ENCODE measurements at regions not wholly inside any gene's neighbourhood (a gene's known extent, or its start where the extent isn't known, plus 50 kb on each side); places are given as distances from the start of the nearest gene placed in this dataset.

DNA sequence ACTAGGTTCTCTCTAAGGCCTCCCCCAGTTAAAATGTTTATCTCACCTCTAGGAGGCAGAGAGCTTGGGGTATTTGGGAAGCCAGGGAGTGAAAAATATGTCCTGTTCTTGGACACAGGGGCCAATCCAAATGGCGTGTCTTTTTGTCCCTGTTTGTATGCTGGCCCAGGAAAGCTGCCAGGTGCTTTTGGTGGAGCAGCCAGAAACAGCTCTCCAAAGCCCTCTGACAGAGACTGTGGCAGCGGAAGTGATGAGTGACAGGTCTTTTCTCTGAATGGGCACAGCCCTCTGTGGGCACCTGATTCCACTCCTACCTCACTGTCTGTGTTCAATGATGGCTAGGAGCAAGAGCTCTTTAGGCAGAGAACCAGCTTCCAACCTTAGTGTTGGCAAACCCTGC is 106.4 kb upstream of the KIRREL3 start:
- TF ChIP-seq EZH2 (IDR thresholded peaks at IDR 0.05; ENCODE audit: insufficient read depth, low read length), result no peak
- TF ChIP-seq, protein P1, sequence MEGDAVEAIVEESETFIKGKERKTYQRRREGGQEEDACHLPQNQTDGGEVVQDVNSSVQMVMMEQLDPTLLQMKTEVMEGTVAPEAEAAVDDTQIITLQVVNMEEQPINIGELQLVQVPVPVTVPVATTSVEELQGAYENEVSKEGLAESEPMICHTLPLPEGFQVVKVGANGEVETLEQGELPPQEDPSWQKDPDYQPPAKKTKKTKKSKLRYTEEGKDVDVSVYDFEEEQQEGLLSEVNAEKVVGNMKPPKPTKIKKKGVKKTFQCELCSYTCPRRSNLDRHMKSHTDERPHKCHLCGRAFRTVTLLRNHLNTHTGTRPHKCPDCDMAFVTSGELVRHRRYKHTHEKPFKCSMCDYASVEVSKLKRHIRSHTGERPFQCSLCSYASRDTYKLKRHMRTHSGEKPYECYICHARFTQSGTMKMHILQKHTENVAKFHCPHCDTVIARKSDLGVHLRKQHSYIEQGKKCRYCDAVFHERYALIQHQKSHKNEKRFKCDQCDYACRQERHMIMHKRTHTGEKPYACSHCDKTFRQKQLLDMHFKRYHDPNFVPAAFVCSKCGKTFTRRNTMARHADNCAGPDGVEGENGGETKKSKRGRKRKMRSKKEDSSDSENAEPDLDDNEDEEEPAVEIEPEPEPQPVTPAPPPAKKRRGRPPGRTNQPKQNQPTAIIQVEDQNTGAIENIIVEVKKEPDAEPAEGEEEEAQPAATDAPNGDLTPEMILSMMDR (IDR thresholded peaks at IDR 0.05; ENCODE audit: insufficient read depth, low read depth, low read length), result no peak

Measured in astrocyte (in vitro differentiated cells and primary cell).